C4-2B (cell line): ENCODE measurements at regions not wholly inside any gene's neighbourhood (a gene's known extent, or its start where the extent isn't known, plus 50 kb on each side); places are given as distances from the start of the nearest gene placed in this dataset.

Experiments
- CTCF ChIP-seq: fragments of 450-650 bp; conservative IDR thresholded peaks from 2 replicates; pipeline ENCODE4 v1.5.1; 2017; ENCODE audit warnings: mild to moderate bottlenecking
- ZFX ChIP-seq: fragments of 450-650 bp; IDR thresholded peaks from 2 replicates; pipeline ENCODE4 v1.6.1; 2017

GRCh38 chr18:2480536-2480935 lies 90.8 kb downstream of the METTL4 start:
- TF ChIP-seq CTCF, result no peak
- TF ChIP-seq ZFX, result no peak
